ENCODE measurements at regions not wholly inside any gene's neighbourhood (a gene's known extent, or its start where the extent isn't known, plus 50 kb on each side); places are given as distances from the start of the nearest gene placed in this dataset.

- ChIA-PET CTCF (no interaction called here), POLR2A (no interaction called here)
- Histone ChIP-seq H3K27ac (ENCODE audit: extremely low read depth, low read depth, low read length) (no peak overlapping the region), H3K9me3 (ENCODE audit: control insufficient read depth, insufficient read depth, low read depth, low read length) (no peaks in the 10 kb centered on the region), H3K4me1 (ENCODE audit: control insufficient read depth, insufficient read depth, low read length) (no peaks in the 10 kb centered on the region), H3K4me3 (ENCODE audit: low read depth, low read length) (no peak overlapping the region), H3K36me3 (ENCODE audit: control insufficient read depth in 2 of 2, insufficient read depth in 1 of 2, low read length in 2 of 2) (no peaks in the 10 kb centered on the region)
- TF ChIP-seq HOXD13 (CRISPR knock-in tag; IDR thresholded peaks at IDR 0.05; ENCODE audit: borderline replicate concordance): no peak
- TF ChIP-seq ZNF274 (IDR thresholded peaks at IDR 0.05; ENCODE audit: low read length): no peak
- TF ChIP-seq ZNF274 (tag by site-specific recombination; IDR thresholded peaks at IDR 0.05; ENCODE audit: borderline replicate concordance): no peak
- no peak for TF ChIP-seq ZNF37A (tag by site-specific recombination; IDR thresholded peaks at IDR 0.05)
- no peak for TF ChIP-seq PRDM6 (tag by site-specific recombination; IDR thresholded peaks at IDR 0.05)
- TF ChIP-seq ZNF23 (tag by site-specific recombination; IDR thresholded peaks at IDR 0.05; ENCODE audit: borderline replicate concordance): no peak
- no peak for TF ChIP-seq ZNF585B (tag by site-specific recombination; IDR thresholded peaks at IDR 0.05)
- TF ChIP-seq ZNF561 (tag by site-specific recombination; IDR thresholded peaks at IDR 0.05; ENCODE audit: borderline replicate concordance): no peak
- no peak for TF ChIP-seq ZSCAN5A (tag by site-specific recombination; IDR thresholded peaks at IDR 0.05)
- TF ChIP-seq ZNF624 (tag by site-specific recombination; IDR thresholded peaks at IDR 0.05): no peak
- no peak for TF ChIP-seq ZNF701 (tag by site-specific recombination; IDR thresholded peaks at IDR 0.05)
- TF ChIP-seq ZNF398 (tag by site-specific recombination; IDR thresholded peaks at IDR 0.05): no peak
- no peak for TF ChIP-seq PRDM2 (tag by site-specific recombination; IDR thresholded peaks at IDR 0.05; ENCODE audit: borderline replicate concordance)
- TF ChIP-seq MYNN (tag by site-specific recombination; IDR thresholded peaks at IDR 0.05; ENCODE audit: borderline replicate concordance): no peak
- TF ChIP-seq ZNF266 (tag by site-specific recombination; IDR thresholded peaks at IDR 0.05; ENCODE audit: low read depth): no peak
- TF ChIP-seq PRDM1 (tag by site-specific recombination; IDR thresholded peaks at IDR 0.05): no peak
- TF ChIP-seq ZBTB1 (tag by site-specific recombination; IDR thresholded peaks at IDR 0.05): no peak
- no peak for TF ChIP-seq ZNF404 (tag by site-specific recombination; IDR thresholded peaks at IDR 0.05)
- no peak for TF ChIP-seq ZNF830 (tag by site-specific recombination; IDR thresholded peaks at IDR 0.05; ENCODE audit: low read depth)
- no peak for TF ChIP-seq ZNF302 (tag by site-specific recombination; IDR thresholded peaks at IDR 0.05; ENCODE audit: low read depth)
Observed at GRCh38 chr14:38410442-38410841, 154.5 kb upstream of the CLEC14A start.

Data from HEK293 (cell line).